Fibroblast of the conjunctiva (primary cell): ENCODE measurements at regions not wholly inside any gene's neighbourhood (a gene's known extent, or its start where the extent isn't known, plus 50 kb on each side); places are given as distances from the start of the nearest gene placed in this dataset.
"Not testable (repeated sequence)": the region's sequence is repeated elsewhere in the genome, so short reads cannot be mapped to it uniquely, and the experiment has no call there.

Experiments
- DNase-seq: peaks from one replicate; pipeline ENCODE4 v3.0.0-alpha.2; 2010; ENCODE audit warnings: low read depth

DNA sequence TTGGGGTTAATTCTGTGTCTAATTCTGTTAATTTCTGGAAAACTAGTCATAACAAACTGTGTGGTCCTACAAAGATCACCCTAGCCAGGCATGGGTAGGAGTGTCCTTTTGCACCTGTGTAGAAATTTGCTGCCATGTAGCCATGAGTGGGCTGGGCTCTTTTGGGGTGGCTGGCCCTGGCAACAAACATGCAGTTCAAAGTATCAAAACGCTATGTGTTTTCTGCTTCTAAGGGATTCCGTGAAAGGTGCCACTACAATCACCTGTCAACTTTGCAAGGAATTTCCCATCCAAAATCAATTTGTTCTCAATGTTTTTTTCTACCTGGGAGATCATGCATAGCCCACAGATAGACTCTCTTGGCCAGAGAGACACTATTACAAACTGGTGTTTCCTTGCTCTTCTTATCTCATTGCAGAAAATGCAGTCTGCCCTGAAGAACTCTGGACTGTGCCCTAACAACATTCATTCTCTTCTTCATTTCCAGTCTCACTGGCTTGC lies 537.7 kb upstream of the ID2 start:
- no peak for DNase-seq

DNA sequence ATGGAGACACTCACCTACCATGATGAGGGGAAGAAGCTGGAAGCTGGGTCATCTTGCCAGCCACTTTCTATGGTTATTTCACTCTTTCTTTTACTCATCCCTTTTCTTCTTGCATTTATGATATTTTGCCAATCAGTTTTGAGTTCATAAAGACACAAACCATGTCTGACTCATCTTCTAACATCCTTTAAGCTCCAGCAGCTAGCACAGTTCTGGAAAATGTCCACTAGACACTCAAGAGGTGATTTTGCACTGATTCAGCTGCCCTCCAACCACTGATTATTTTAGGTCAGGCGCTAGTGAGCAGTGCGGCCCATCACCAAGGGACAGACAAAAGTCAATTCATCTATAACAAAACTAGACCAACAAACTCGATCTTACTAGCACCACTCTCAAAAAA lies 537.1 kb upstream of the ID2 start:
- DNase-seq: peak; percentile 38

DNA sequence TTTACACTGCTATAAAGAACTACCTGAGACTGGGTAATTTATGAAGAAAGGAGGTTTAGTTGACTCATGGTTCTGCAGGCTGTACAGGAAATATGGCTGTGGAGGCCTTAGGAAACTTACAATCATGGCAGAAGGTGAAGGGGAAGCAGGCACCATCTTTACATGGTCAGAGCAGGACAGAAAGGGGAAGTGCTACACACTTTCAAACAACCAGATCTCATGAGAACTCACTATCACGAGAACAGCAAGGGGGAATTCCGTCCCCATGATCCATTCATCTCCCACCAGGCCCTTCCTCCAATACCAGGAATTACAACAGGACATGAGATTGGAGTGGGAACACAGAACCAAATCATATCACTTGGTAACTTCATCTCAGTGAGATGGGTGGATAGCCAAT lies 536.5 kb upstream of the ID2 start:
- not testable (repeated sequence) for DNase-seq

DNA sequence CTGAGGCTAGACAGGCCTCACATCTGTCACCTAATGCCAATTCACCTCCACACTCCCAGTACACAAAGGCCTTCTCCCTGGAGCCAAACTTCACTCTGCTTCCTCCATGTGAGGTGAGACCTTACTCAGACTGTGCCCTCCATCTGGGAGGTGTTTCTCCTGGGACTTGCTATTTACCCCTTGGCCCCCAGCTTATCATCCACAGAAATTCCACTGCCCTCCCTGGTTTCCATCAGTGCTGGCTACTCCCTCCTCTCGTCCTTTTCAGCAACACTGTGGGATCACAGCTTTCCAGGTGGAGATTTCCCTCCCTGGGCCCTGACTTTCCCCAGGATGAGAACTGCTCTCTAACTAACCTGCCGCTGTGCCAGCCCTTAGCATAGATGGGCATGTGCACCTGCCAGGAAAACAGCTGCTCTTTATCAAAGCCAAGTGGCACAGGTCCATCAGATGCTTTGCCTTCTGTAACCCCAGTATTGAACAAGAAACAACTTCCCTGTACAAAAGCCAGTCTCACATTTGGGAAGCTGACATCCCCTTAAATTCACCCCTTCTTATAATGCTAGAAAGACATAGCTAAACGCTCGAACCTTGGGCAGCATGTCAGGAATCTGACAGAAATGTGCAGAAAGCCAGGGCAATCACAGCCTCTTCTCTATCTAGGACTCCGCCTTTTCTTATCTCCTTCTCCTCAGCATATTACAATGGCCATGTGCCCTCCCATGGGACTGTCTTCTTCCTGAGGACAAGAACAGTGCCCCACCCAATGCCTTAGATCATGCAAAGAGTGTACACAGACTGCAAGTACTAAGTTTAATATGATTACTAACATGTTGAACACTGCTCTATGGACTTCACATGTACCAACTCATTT lies 535.5 kb upstream of the ID2 start:
- DNase-seq: no peak

DNA sequence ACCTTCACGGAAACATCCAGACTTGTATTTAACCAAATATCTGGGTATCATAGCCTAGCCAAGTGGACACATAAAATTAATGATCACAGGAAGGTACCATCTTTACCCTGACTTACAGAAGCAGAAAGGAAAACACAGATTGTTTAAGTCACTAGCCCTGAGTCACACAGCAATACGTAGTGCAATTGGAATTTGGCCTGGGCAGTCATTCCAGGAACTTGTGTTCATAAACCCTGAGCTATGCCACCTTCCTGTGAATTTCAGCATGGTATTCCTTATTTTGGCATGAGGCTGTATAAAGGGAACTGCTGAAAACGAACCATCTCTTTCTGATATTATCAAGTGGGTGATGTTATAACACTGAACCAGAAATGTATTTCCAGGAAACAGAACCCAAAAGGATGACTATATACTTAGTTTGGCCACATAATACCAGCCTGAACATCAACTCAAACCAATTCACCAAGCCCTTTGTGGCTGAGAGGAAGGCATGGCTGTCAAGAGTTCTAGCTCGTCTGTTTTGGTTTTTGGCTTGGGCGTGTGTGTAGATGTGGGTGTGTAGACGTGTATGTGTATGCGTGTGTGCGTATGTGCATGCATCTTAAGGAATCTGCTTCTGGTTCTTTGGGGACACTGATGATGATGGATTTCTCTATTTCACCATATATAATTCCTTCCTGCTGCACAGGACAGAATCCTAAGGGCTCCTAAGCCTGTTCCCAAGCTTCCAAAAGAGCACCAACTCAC lies 533.4 kb upstream of the ID2 start:
- DNase-seq: peak; percentile 53

DNA sequence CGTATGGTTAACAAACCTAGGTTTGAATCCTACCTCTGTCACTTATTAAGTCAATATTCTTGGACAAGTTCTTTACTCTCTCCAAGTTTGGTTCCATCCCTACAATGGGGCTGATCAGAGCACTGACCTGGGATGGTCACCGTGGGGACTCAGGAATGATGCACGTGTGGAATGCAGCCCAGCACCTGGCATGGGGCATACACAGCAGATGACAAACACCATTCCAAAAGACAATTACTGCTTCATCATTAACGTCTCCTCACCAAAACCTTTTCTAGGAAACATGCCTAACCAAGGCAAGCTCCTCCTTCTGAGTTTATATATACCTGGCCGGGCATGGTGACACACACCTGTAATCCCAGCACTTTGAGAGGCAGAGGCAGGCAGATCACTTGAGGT lies 532.9 kb upstream of the ID2 start:
- no peak for DNase-seq

DNA sequence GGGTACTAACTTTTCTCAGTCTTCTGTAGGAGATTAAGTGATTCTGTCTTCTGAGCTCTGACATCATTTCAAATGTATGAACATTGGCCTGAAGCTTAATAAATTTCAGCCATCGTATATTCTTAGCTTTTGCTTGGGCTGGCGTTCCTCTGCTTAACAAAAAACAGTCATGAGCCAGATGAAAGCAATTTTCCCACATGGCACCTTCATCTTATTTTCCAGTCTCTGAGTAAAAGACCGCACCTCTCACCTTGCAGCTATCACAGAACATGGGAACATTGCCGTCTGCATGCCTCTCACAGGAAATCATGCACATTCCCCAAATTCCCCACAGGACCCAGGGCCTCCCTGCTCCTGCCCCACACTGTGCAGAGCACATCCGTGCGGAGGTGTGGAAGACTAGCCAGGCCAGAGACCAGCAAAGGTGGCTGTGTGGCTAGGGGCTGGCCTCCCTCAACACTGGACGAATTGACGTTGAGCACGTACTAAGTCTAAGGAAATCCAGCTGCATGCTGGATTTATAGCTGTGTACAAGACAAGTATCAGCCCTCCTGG lies 531.8 kb upstream of the ID2 start:
- DNase-seq: no peak

DNA sequence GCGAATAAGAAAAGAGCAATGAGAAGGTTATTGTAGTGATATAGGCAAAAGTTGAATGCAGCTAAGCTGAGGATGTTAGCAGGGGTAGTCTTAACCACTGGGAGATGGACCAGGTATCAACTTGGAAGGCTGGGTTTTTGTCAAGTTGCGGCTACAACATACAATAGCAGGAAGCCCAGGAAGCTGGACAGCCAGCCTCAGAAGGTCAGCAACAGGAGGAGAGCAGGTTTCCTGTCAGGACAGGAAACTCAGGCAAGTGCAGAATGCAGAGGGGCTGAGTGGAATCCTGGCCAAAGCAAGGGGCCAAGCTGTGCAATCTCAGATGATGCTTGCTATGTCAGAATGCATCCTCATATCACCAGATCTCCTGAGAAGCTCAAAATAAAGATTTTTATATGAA lies 530.0 kb upstream of the ID2 start:
- no peak for DNase-seq

DNA sequence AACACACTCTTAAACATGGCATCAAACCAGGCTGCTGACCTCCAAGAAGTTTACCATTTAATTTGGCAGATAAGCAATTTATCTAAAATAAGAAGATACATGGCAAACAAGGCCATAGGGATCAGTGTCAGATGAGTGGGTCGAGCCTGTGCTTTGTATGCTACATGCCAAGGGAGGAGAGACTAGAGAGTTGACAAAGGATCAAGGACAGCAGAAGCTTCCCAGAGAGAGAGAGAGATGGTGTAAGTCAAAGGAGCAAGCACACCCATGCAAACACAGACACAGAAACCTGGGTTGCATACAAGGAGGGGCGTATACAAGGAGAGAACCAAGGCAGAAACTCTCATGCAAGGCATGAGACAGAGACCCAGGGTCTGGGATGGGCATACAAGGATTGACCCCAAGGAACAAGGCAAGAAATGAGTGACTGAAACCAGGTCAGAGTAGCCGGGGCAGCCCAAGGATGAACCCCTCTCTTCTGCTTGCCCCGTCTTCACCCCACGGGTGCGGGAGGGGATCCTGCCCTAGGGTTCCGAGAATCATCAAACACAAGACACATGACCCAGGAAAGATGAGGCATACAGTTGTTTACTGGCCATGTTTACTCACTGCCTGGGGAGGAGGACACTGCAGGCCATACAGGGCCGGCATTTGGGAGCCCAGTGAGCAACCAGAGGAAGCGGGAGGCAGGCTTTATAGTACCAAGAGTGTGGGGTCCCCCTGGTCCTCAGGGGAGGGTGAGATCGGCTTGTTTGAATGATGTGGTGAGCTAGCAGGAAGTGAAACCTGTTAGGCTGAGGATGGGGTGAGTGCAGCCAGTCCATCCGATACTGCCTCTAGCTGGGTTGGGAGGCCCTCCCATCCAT lies 529.2 kb upstream of the ID2 start:
- DNase-seq: no peak

DNA sequence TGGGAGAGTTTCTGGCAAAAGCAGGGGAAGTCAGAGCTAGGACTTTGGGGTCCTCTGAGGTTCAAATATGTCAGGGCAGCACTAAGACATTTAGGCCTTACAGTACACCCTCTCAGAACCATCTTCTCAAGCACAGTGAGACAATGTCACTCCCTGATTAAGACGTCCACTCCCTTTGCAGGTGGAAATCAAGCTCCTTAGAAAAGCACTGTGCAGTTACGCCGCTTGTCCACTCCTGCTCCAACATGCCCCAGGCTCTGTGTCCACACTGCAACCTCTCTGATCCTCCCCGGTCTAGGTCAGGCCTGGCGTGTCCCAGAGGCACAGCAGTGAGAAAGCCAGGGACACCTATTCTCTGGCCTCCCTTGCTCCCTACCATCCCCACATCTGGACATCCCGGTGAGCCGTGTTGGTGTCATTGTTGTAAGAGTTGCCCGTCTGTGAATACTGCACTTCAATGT lies 528.6 kb upstream of the ID2 start:
- no peak for DNase-seq

DNA sequence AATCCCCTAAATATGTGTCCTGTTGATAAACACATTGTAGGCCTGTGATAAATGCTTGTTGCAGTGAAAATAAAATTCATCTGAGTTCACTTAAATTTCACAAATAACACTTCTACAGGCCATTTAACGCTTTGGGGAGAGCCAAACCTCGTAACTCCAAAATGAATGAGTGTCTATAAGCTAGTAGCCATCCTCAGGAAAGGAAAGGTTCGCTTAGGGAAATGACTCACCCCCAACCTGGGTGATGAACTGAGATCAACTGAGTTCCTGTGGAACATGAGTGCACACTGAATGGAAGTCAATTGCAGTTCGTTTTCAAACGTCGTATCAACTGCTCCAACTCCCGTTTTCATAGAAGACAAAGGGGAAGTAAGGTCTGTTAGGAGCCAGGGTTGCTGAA lies 527.6 kb upstream of the ID2 start:
- DNase-seq: no peak

DNA sequence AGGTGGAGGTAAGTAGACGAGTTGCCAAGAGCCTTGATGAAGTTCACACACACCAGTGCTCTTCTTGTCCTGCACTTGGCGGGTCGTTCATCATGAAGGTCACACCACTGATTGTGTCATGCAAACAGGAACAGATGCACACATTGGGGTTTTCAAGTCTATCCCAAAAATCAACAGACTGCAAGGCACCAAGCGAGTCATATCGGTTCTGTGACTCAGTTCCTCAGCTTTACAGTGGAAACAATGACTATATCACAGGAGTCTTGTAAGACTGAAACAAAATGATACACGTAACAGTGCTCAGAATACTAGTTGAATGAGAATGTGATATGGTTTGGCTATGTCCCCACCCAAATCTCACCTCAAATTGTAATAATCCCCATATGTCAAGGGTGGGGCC lies 526.9 kb upstream of the ID2 start:
- DNase-seq: no peak

DNA sequence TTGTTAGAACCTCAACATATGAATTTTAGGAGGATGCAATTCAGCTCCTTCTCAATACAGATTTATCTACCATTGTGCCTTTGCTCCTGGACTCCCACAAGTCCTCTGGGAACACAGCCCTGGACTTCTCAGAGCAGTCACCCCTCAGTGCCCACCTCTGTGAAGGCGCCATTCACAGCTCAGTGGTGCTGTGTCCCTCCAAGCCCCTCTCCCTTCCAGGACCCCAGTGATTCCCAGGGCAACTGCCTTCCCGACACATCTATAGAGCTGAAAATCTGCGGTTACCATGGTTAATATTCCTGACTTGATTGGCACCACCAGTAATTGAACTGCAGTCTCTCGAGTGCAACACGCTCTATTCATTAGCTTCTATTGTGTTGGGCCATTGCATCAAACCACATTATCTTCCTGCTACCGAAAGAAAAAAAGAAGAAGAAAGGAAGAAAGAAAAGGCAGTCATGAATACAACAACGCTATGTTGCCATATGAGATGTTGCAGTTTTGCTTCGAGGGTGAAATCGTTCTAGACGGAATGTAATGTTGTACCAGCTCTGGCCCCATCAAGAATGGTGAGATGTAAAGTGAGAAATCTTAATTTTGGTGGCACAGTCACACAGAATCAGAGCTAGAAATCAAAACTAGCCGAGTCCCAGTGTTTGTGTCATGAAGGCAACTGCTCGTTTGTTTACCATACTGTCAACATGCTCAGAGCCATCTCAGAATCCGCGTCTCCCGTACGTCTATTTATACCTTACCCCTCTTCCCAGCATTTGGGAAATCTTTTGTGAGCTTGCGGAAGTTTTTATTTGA lies 524.0 kb upstream of the ID2 start:
- DNase-seq: no peak

DNA sequence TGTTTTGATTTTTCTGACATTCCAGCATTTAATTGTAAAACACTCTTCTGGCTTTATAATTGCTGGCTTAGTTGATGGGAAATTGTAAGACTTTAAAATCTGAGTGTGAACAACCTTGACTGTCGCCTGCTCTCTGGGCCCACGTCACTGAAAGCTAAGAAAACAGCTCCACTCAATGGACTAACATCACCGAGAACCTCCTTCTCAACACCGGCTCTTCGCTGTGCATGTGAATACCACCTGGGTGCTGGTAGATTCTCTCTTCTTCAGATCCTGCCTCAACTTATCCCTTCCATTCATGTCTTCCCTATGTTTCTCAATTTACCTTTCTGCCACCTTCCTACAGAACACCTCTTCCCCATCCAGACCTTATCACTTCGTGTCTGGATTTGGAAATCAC lies 523.1 kb upstream of the ID2 start:
- DNase-seq: no peak

DNA sequence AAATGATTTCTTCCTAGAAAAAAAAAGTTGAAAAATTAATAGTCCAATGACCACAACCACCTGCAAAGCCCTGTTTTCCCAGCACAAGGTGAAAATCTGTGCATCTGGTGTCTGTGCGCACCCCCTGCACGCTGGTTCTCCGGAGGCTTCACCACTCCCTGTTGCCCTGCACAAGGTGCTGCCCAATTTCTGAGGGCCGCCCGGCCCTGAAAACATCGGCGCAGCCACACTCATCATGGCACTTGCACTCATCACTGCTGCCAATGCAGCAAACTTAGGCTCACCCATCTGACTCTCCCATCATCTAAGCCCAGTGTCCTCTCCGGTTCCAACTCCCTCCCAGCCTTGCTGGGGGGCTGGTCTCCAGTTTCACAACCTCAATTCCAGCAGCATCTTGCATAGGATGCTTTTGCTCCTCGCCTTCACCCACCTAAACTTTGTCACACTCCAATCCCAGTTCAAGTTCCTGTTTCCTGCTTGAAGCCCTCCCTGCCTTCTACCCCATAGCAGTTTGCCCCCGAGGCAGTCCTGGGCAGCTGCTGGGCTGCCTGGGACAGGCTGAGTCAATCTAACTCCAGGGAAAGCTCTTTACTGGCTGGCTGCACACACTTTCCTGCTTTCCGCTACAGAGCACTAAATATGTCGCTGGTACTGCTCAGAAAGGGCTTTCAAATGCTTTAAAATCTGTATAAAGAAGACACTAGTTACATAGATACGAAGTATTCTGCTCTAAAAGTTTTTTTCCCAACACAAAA lies 522.5 kb upstream of the ID2 start:
- no peak for DNase-seq

DNA sequence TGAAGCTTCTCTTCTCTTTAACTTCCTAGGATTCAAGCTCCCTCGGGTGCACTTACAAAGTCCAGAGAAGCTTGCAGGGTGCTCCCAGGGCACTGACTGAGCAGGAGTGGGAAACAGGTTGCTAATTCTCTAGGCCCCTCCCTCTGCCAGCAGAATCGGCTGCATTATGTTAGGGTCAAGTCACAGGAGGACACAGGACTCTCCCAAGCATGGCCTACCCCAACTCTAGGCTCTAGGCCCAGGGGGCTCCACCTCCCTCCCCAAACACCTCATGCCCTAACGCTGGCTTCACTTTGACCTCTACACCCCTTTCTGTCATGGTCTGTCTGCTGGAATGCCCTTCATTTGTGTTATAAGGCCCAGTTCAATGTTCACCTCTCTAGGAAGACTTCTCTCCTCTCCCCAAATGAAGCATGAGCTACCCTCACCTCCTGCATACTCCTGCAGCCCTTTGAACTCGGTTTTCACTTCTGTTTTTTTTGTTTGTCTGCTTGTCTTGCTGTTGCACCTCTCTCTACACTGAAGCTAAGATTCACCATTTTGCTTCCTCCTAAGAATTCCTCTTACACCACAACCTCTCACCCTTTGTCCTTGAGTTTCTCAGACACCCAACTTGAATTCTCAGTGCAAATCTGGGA lies 521.8 kb upstream of the ID2 start:
- DNase-seq: no peak

DNA sequence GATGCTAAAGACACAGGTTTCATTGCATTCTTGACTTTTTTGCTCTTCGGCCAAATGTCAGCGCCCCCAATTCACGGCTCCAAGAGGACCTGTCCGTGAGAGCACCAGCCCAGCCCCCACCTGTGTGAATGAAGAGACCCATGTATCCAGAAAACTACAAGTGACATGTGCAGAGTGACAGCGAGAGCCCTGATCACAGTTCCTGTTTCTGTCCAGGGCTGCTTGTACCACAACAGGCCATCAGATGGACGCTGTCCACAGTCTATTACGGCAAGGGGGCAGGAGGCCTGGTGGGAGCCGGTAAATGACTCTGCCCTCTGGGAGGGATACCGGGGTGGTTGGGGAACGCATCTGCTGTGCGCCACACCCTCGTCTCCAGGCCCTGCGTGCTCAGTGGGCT lies 520.9 kb upstream of the ID2 start:
- no peak for DNase-seq

DNA sequence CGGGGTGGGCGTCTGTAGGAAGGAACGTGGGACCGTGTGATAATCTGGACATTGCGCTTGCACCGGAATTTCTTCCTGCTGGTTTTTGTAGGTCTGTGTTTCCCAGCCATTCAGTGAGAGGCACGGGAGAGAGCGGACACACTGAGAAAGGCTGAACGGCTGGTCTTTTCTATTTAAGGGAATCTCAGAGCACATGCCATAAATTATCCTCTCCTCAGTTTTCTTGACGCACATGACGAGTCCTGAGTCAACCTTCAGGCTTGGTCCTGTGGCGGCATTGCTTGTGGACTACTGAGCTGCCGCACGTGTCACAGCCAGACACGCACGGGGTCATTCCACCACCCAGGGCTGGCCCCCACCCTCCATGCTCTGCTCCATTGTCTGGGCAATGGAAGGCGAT lies 519.3 kb upstream of the ID2 start:
- DNase-seq: no peak

DNA sequence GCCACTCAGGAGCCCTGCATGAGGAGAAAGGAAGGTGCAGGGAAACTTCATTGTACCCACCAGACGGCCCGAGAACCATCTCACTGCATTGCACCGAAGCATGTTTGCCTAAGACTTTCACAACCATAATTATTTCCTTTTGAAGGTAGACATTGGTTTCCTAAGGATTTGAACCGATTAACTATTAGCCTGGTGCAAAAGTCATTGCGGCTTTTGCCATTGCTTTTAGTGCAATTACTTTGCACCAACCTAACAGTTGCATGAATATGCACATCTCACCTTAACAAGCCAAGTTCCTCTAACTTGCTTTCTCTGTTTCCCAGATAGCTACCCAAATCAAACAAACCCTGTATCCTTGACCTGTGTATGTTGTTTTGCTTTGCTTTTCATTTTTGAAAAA lies 516.3 kb upstream of the ID2 start:
- no peak for DNase-seq
